ENCODE measurements at regions not wholly inside any gene's neighbourhood (a gene's known extent, or its start where the extent isn't known, plus 50 kb on each side); places are given as distances from the start of the nearest gene placed in this dataset.

DNA sequence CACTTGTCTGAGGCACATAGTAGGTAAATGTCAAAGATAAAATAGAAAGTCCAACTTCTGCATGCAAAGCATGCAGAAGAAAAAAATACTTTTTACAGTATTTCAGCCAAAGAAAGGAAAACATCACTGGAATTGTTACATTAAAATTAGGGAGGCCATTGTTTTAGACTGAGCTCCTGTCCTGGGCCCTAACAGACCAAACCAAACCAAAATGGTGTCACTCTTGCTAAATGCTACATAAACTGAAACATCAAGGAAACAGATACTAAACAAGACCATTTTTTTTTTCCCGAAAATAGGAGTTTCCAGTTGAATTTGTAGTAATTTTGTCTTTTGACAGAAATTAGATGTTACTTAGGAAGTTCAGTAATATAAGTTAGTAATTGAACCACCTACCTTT is 508.8 kb downstream of the DSC3 start:
- Mint-ChIP-seq H3K4me3 (no peak overlapping the region), H3K27me3 (no peaks in the 10 kb centered on the region), H3K27ac (no peak overlapping the region), H3K36me3 (ENCODE audit: low read depth) (no peaks in the 10 kb centered on the region), H3K9me3 (peaks cover 12% of the 10 kb centered on the region), H3K4me1 (ENCODE audit: low read depth) (no peaks in the 10 kb centered on the region)

DNA sequence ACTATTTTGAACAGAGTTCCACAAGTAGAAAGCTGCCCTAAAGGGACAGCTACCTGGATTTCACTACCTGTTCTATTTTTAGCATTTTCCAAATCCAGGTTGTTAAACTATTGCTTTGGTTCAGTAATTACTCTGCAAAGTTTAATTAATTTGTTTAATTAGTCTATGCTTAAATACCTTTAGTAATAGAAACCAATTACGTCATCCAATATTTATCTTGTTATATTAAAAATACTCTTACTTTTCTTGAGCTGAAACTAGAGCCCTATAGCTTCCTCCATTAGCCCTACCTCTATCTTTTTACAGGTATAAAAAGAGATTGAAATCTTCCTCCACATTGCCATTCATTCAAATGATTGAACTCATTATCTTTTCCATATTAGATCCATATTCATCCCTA is 514.6 kb downstream of the DSC3 start:
- Mint-ChIP-seq H3K36me3 (ENCODE audit: low read depth) (no peaks in the 10 kb centered on the region), H3K4me3 (no peak overlapping the region), H3K4me1 (ENCODE audit: low read depth) (no peaks in the 10 kb centered on the region), H3K27me3 (no peaks in the 10 kb centered on the region), H3K27ac (no peak overlapping the region), H3K9me3 (peaks cover 4% of the 10 kb centered on the region)

DNA sequence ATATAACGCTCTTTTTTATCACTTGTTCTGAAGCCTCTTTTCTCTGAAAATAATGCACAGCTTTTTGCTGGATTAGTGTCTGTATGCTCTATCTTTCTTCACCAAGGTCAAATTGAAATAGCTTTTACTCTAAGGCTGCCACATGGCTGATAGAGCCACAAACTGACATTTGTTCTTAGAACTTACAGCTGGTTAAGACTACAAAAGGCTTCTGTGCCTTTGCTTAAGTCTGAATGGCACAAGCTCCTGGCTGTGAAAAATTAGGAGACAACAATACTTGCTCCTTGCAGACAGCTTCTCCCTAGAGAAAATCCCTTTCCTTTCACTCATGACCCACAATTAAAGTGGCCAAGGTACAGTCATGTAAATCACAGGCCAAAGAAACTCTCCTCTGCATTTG is 515.3 kb downstream of the DSC3 start:
- H3K4me1 Mint-ChIP-seq (ENCODE audit: low read depth): no peaks in the 10 kb centered on the region
- H3K36me3 Mint-ChIP-seq (ENCODE audit: low read depth): no peaks in the 10 kb centered on the region
- H3K27me3 Mint-ChIP-seq: no peaks in the 10 kb centered on the region
- no peak overlapping the region for H3K27ac Mint-ChIP-seq
- no peak overlapping the region for H3K4me3 Mint-ChIP-seq
- peaks cover 4% of the 10 kb centered on the region for H3K9me3 Mint-ChIP-seq

DNA sequence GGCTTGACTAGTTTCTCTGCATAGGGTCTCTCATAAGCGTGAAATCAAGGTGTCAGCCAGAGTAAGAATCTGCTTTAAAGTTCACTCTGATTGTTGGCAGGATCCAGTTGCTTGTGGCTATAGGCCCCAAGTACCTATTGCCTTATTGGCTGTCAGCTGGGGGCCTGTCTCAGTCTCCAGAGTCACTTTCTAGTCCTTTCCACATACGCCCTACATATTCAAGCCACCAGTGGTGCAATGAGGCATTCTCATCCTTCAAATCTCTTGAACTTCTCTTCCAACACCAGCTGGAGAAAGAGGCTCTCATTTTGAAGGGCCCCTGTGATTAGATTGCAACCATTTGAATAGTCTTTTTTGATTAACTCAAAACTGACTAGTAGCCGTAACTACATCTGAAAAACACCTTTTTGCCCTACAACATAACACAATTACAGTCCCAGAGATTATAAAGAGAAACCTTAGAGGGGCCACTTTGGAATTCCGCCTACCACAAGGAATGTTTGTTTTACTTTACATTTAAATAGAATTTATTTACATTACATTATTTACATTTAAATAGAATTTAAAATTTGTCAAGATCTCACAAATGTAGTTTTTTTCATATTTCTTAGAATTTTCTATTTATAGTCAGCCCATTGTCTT is 520.1 kb downstream of the DSC3 start:
- Mint-ChIP-seq H3K9me3 (peaks cover 8% of the 10 kb centered on the region), H3K4me3 (no peak overlapping the region), H3K36me3 (ENCODE audit: low read depth) (no peaks in the 10 kb centered on the region), H3K4me1 (ENCODE audit: low read depth) (no peaks in the 10 kb centered on the region), H3K27ac (no peak overlapping the region), H3K27me3 (no peaks in the 10 kb centered on the region)

DNA sequence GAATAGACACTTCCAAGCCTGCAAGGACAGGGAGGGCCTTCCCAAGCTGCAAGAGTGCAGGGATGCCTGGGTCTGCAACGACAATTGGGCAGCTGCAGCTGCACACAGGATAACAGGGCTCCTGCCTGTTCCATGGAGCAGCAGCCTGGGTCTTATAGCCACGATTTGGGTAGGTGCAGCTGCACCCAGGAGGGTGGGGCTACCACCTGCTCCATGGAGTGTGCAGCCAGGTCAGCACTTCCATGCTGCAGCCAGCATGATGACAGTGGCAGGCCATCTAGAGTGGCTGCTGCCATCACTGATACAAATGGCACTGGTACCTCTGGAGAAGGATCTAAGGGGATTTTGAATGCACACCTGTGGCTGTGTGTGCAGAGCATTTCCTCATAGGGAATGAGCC is 528.5 kb downstream of the DSC3 start:
- peaks cover 5% of the 10 kb centered on the region for H3K9me3 Mint-ChIP-seq

DNA sequence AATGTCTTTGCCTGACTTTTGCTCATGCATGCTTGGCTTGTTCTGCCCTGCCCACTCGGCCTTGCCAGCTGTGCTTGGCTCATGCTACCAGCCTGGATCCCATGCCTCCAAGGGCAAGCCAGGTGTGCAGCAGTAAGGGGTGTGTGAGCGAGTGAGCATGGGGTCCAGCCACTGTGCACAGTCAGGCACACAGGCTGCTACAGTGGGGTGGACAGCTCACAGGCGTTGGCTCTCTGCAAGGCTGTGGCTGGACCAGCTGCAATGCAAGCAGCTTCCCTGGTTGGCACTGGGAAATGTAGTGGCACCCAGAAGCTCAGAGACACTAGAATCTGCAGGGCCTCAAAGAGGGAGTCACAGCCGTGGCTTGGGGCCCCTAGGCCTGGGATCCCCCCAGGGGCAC is 529.7 kb downstream of the DSC3 start:
- no peak overlapping the region for H3K4me3 Mint-ChIP-seq
- no peak overlapping the region for H3K27ac Mint-ChIP-seq
- H3K9me3 Mint-ChIP-seq: peaks cover 4% of the 10 kb centered on the region
- no peaks in the 10 kb centered on the region for H3K27me3 Mint-ChIP-seq
- no peaks in the 10 kb centered on the region for H3K36me3 Mint-ChIP-seq (ENCODE audit: low read depth)
- H3K4me1 Mint-ChIP-seq (ENCODE audit: low read depth): no peaks in the 10 kb centered on the region

More for the DNA sequence above, 528.5 kb downstream of the DSC3 start:
- Mint-ChIP-seq H3K36me3 (ENCODE audit: low read depth) (no peaks in the 10 kb centered on the region), H3K27ac (no peak overlapping the region), H3K27me3 (no peaks in the 10 kb centered on the region), H3K4me1 (ENCODE audit: low read depth) (no peaks in the 10 kb centered on the region), H3K4me3 (no peak overlapping the region)

DNA sequence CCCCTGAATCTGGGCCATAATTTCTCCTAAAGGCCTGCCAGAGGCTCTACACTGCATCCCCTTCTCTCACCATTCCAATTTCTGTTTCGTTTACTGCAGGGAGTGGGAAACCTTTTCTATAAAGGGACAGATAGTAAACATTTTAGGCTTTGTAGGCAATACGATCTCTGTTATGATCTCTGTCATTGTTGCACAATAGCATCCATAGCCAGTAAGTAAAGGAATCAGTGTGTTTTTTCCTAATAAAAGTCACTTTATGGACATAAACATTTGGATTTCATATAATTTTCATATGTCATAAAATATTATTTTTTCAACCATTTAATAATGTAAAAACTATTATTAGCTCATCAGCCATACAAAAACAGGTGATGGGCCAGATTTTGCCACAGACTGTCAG is 531.7 kb downstream of the DSC3 start:
- Mint-ChIP-seq H3K4me1 (ENCODE audit: low read depth) (no peaks in the 10 kb centered on the region), H3K9me3 (peaks cover 4% of the 10 kb centered on the region), H3K27me3 (no peaks in the 10 kb centered on the region), H3K4me3 (no peak overlapping the region), H3K27ac (no peak overlapping the region), H3K36me3 (ENCODE audit: low read depth) (no peaks in the 10 kb centered on the region)

DNA sequence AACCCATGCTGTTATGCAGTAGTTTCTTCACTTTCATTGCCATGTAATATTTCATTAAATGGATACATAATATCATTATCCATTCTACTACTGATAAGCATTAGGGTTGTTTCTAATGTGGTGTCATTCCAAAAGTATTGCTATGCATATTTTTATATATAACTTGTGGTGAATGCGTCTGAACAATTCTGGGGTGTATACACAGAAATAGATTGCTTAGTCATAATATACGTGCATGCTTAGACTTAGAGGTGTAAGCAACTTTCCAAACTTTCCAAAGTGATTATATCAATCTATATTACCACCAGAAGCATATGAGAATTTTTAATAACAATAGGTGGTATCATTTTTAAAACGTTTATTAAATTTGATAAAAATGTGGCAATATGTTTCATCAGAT is 540.9 kb downstream of the DSC3 start:
- H3K4me1 Mint-ChIP-seq (ENCODE audit: low read depth): no peaks in the 10 kb centered on the region
- H3K27ac Mint-ChIP-seq: no peak overlapping the region
- H3K9me3 Mint-ChIP-seq: no peaks in the 10 kb centered on the region
- H3K4me3 Mint-ChIP-seq: no peak overlapping the region
- no peaks in the 10 kb centered on the region for H3K27me3 Mint-ChIP-seq
- no peaks in the 10 kb centered on the region for H3K36me3 Mint-ChIP-seq (ENCODE audit: low read depth)

DNA sequence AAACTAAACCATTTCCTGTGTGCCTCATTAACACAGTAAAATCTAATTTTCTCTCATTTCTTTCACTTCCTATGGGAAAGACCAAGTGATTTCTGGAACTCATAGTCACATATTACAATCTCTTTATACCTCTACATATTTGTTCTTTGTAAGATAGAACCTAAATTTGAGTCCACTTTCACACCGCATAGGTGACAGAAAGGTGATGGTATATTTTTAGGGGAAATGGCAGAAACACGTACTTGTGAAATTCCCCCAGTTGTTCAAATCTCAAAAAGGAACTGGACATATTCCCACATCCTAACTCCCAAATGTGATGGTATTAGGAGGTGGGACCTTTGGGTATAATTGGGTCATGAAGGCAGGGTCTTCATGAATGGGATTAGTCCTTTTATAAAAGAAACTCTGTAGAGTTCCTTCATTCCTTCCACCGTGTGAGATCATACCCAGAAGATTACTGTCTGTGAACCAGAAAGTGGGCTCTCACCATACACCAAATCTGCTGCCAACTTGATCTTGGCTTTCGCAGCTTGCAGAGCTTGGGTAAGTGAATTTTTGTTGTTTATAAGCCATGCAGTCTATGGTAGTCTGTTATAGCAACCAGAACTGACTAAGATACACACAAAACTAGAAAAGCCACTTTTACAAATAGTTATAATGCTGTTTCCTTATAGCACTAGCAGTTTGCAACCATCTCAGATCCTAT is 542.1 kb downstream of the DSC3 start:
- no peaks in the 10 kb centered on the region for H3K4me1 Mint-ChIP-seq (ENCODE audit: low read depth)
- H3K9me3 Mint-ChIP-seq: no peaks in the 10 kb centered on the region
- H3K36me3 Mint-ChIP-seq (ENCODE audit: low read depth): no peaks in the 10 kb centered on the region
- no peak overlapping the region for H3K4me3 Mint-ChIP-seq
- H3K27ac Mint-ChIP-seq: no peak overlapping the region
- no peaks in the 10 kb centered on the region for H3K27me3 Mint-ChIP-seq

DNA sequence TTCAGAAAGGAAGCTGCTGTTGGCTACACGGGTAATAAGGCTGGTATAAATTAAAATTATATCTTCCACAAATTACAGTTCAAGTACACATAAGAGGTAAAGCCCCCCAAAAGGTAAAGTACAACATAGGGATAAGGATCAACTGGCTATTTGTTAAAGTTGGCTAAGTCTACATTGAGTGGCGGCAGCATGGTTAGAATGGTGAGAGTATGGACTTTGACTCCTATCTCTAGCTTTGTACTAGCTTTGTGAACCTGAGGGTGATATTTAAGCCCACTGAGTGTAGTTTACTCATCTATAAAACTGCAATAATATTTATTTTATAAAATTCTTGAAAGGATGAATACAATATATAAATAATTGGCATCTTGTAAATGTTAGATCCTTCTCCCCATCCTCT is 542.8 kb downstream of the DSC3 start:
- no peak overlapping the region for H3K27ac Mint-ChIP-seq
- H3K27me3 Mint-ChIP-seq: no peaks in the 10 kb centered on the region
- H3K4me1 Mint-ChIP-seq (ENCODE audit: low read depth): no peaks in the 10 kb centered on the region
- no peaks in the 10 kb centered on the region for H3K9me3 Mint-ChIP-seq
- no peaks in the 10 kb centered on the region for H3K36me3 Mint-ChIP-seq (ENCODE audit: low read depth)
- no peak overlapping the region for H3K4me3 Mint-ChIP-seq

DNA sequence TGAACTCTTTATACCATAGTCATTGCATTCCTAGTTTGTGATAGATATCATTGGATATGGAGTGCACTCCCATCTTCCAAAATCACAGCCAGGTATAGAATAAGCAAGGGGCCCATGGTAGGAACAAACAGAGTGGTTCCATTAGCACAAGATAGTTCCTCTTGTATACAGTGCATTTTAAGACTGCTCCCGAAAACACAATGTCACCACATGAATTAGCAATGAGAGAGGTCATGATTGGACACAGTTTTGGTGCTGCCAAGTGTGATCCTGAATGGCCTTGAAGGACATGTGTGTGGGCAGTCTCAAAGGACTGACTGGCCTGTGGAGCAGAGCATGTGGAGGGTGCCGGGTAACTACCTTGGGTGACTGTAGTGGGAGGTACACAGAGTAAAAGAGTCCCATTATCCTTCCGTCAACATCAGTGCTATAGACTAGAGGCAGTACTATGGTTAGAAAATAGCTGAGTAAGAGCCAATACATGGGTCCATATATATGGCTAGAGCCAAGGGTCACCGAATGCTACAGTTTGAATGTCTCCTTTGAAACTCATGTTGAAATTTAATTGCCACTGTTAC is 549.9 kb downstream of the DSC3 start:
- no peaks in the 10 kb centered on the region for H3K27me3 Mint-ChIP-seq
- no peak overlapping the region for H3K4me3 Mint-ChIP-seq
- H3K36me3 Mint-ChIP-seq (ENCODE audit: low read depth): no peaks in the 10 kb centered on the region
- H3K4me1 Mint-ChIP-seq (ENCODE audit: low read depth): no peaks in the 10 kb centered on the region
- no peaks in the 10 kb centered on the region for H3K9me3 Mint-ChIP-seq
- no peak overlapping the region for H3K27ac Mint-ChIP-seq

DNA sequence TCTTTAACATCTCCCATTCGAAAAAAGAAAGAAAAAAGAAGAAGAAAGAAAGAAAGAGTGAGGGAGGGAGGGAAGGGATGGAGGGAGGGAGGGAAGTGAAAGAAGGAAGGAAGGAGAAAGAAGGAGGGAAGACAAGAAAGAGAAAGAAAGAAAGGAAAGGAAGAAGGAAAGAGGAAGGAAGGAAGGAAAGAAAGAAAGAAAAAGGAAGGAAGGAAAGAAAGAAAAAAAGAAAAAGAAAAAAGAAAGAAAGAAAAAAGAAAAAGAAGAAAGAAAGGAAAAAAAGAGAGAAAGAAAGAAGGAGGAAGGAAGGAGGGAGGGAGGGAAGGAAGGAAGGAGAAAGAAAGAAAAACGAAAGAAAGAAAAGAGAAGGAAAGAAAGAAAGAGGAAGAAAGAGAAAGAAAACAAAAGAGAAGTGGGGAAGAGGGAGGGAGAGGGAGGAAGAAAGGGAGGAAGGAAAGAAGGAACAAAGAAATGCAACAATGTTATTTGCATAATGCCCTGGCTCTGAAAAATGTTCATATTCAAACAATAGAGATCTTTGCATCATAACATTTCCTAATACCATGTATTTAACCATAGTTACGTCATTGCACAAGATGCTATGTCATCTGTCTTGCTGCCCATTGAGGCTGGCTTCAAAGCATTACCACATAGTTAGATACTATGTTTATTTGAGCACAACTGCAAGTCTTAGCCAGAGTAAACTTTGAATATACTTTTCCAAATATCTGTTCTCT is 550.6 kb downstream of the DSC3 start:
- Mint-ChIP-seq H3K9me3 (no peaks in the 10 kb centered on the region), H3K4me3 (no peak overlapping the region), H3K36me3 (ENCODE audit: low read depth) (no peaks in the 10 kb centered on the region), H3K4me1 (ENCODE audit: low read depth) (no peaks in the 10 kb centered on the region), H3K27me3 (no peaks in the 10 kb centered on the region), H3K27ac (no peak overlapping the region)

DNA sequence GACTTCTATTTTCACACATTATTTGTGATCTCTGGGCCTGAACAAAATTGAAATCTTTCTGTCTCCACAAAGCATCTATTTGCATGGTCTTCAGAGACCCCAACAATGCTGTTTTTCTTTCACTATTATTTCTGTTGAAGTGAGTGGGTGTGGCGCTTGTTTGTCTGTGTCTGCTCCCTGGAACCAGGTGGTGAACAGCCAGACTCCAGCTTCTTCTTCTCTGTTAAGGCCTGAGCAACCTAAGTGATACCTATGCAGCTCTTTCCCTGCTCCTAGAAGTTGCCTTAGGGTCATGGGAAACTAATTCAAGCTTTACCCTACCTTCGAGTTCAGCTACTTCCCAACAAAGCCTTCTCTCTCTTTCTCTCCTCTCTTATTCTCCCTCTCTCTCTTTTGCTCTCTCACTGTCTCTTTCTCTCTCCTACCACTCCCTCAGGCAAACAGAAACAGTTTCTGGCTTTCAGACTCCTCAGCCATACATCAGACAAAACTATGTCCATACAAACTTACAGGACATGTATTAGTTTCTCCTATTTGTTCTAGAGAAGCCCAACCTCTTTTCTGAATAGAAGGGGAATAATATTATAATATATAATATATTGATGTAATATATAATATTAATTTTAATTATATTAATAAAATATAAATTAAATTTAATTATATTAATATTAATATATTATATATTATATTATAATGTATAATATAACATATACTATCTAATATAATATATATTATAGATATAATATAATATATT is 552.5 kb downstream of the DSC3 start:
- Mint-ChIP-seq H3K36me3 (ENCODE audit: low read depth) (no peaks in the 10 kb centered on the region), H3K9me3 (no peaks in the 10 kb centered on the region), H3K27me3 (no peaks in the 10 kb centered on the region), H3K27ac (no peak overlapping the region), H3K4me3 (no peak overlapping the region), H3K4me1 (ENCODE audit: low read depth) (no peaks in the 10 kb centered on the region)

DNA sequence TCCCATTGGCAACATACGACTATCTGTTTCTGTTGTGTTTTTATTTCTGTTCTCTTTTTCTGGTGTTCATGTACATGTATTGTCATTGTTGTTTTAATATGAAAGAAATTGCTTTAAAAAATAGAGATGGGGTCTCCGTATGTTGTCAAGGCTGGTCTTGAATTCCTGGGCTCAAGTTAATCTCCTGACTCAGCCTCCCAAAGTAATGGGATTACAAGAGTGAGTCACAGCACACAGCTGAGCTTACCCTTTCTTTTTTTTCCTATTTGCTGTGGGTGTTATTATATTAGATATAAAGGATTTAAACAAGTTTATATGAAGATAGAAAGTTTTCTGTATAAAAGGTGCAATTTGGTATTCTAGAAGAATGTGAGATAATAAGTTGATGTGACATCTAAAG is 554.6 kb downstream of the DSC3 start:
- Mint-ChIP-seq H3K4me3 (no peak overlapping the region), H3K36me3 (ENCODE audit: low read depth) (no peaks in the 10 kb centered on the region), H3K27ac (no peak overlapping the region), H3K9me3 (peaks cover 4% of the 10 kb centered on the region), H3K4me1 (ENCODE audit: low read depth) (no peaks in the 10 kb centered on the region), H3K27me3 (no peaks in the 10 kb centered on the region)

DNA sequence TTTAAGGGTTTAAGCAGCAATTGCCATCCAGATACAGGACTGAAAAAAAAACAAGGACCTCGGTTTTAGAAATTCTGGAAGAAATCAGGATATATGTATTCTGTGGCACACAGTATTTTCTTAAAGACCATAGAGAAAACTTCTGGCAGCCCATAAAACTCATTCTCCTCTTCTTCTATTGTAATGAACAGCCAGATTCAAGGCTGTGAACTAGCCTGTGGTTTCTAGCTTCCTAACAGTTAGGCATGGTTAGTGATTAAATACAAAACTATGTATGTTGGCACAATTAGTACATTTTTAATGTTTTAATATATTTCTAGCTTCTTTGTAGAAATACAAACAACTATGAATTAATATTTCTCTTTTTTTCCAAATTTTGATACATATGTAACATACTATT is 555.7 kb downstream of the DSC3 start:
- no peaks in the 10 kb centered on the region for H3K4me1 Mint-ChIP-seq (ENCODE audit: low read depth)
- no peaks in the 10 kb centered on the region for H3K36me3 Mint-ChIP-seq (ENCODE audit: low read depth)
- H3K27me3 Mint-ChIP-seq: no peaks in the 10 kb centered on the region
- no peak overlapping the region for H3K27ac Mint-ChIP-seq
- peaks cover 4% of the 10 kb centered on the region for H3K9me3 Mint-ChIP-seq
- no peak overlapping the region for H3K4me3 Mint-ChIP-seq
